ENCODE measurements at regions not wholly inside any gene's neighbourhood (a gene's known extent, or its start where the extent isn't known, plus 50 kb on each side); places are given as distances from the start of the nearest gene placed in this dataset.

DNA sequence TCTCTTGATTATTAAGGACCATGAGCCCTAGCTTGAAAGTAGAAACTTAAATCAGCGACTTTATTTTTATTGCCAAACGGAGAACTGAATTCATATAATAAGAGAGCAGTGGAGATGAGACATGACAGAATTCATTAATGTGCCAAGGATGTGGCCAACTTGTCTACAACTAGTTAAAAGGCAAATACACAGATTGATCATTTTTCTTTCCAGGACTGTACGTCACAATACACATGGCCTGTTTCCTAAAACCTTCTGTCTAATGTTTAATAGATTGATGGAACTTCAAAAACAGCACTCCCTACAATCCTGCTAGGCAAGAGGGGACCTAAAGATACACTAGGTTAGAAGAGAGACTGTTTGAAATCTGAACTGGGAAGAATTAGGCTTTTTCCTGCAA lies 647.8 kb downstream of the SATB2 start:
- no peak for DNase-seq (ENCODE audit: low read depth)

DNA sequence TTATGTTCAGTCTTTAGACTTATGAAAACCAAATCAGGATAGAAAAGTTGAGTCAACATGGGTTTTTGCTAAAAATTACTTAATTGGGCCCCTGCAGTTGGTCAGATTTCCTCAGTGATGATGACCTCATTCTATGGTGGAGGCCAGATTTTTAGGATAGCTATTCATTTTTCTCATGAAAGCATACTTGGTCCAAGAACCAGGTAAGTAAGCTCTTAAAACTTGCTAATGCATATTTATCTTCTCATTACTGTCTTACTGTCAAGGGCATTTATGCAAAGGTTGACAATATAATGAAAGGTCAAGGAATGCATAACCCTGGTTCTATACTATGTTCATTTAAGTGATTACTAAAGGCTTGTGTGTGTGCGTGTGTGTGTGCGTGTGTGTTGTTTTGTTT lies 650.6 kb downstream of the SATB2 start:
- DNase-seq (ENCODE audit: low read depth) = peak; percentile 9

DNA sequence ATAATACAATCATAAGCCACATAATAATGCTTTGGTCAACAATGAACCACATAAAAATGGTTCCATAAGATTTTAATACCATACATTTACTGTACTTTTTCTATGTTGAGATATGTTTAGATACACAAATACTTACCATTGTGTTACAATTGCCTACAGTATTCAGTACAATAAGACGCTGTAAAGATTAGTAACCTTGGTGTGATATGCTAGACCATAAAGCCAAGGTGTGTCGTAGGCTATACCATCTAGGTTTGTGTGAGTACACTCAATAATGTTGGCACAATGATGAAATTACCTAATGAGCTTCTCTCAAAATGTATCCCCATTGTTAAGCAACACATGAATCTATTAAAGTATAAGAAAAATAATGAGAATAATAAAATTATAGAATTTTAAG lies 662.3 kb downstream of the SATB2 start:
- DNase-seq (ENCODE audit: low read depth) = no peak

DNA sequence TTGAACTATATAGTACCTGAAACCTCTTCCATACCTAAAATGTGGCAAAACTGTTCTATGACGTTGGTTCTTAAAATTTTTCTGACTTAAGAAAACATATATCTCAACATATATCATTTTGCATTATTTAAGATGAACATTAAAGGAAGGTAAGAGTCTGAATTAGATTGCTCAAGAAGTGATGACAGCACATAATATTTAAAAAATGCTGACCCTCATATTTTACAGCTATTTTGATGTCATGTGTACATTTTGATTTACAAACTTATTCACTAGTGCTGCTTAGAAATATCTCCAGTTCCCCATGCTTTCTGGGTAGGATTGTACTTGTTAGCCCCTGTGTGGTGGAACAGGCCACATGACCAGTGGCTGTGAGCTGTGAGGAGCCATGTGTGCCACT lies 666.1 kb downstream of the SATB2 start:
- DNase-seq (ENCODE audit: low read depth) = no peak

DNA sequence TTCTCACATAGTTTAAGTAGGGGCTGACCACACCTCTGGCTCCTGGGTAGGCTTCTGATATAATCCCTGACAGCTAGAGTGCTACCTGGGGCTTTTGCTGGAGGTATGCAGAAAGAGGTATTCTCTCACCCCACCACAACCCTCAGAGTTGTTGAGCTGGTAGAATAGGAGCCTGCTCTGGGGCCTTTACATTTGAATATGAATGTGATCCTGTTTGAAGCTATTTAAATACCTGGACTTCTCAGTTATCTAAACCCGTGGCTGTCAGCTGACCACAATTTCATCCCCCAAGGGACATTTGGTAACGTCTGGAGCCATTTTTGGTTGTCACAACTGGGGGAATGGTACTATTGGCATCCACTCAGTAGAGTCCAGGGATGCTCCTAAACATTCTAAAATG lies 669.1 kb downstream of the SATB2 start:
- no peak for DNase-seq (ENCODE audit: low read depth)

DNA sequence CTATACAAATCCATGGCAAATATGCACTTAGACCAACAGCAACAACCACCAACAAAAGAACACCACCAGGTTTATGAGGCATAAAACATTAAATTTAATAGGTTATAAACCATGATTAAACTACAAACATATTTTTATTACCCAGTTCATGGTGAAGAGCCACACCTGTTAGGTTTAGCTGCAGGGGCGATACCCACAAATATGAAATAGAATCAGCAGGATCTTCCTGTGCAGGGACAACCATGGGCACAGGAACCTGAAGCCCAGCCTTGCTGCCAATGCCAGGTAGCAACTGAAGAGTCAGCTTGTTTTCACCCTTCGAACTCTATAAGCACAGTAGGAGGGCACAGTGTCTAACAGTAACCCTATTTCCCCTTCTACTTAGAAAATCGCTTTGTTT lies 675.0 kb downstream of the SATB2 start:
- DNase-seq (ENCODE audit: low read depth) = no peak

DNA sequence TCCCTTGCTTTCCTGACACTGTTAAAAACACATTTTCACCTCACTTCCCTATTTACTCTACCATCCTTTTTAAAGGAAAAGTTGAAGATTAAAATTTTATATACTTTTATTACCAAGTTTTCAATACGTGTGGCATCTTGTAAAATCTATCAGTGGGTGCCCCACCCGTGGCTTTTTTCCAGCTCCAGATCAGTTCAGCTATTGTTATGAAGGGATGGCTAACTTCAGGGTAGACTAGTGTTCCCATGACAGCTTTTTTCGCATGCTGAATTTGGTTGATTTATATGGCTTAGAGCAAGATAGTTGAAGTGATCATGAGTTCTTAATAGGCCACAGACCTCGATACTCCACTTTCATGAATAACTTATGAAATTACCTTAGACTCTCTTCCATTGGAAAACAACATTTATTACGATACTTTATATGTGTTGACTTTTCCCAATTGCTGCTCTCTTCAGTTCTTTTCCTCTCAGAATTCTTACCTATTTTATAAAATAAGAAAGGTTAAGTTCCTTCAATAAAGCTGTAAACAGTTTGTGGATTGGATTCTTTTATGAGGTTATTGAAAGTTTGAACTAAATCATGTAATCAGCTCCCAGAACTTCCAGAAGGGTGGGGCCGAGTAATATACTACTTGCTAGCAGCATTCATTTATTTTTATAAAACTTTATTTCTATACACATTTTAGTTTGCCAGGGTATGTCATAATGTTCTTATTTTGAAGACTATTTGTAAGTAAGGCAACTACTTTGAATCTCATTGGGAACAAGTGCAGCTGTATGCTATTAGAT lies 680.9 kb downstream of the SATB2 start:
- DNase-seq (ENCODE audit: low read depth) = no peak

DNA sequence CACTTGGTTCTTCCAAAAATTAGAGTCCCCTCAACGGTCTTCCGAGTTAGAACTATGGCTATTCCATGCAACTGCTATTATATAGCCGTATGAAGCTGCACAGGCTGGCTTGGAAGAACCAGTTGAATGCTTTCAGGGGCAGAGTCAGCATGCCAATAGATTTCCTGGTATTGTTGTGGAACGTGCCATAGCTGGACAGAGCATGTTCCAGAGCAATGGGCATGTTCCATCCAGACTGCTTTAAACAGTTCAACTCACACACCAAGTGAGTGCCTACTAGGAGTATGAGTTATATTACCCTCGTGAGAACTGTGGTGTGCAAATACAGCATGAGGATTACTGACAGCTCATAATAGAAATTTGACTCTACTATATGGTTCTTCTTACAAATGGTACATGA lies 682.0 kb downstream of the SATB2 start:
- DNase-seq (ENCODE audit: low read depth) = no peak

DNA sequence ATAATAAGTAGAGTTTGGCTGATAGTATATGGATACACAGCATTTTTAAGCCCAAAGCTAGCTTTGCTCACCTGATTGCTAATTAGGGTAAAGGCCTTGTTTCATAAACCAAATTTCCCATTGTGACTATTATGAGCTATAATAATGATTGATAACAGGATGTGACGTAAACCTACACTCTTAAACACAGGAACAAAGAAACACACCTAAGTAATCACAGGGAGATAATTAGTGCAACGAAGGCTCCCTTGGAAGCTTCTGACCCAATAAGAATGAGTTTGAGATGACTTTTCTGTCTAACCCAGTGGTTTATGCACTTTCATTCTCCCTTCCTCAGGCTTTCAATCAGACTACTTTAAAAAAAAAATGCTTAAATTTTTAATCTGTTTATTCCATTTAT lies 683.2 kb downstream of the SATB2 start:
- no peak for DNase-seq (ENCODE audit: low read depth)

DNA sequence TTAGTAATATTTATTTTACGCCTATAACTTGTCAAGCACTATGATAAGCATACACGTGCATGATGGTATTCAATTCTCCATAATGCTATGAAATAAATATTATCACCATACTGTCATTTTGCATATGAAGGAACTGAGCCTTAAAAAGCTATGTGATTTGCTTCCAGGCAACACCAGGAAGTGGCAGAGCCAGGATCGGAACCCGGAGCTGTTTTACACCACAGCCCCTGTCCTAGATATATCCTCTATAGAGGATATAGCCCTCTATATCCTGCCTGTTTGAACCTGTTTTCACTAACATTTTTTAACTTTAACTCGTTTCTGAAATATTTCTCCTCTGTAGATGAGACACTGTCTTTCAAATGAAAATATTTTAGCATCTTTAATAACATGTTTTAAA lies 690.0 kb downstream of the SATB2 start:
- DNase-seq (ENCODE audit: low read depth) = no peak

DNA sequence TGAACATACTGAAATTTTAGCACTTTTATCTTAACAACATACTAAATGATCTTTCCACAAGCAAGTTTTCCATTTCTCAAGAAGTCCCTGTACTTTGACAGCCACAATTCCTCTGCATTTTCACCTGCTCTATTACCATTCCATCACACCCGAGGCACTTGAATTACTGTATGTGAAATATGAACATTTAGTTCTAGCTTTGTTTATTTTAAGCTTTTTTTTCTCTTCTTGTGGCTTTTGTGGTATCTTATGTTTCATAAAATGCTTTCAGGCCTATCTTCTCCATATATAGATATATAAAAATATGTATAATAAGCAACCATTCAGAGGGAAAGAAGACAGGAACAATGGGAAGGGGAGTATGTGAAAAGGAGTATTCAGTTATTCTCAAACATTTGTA lies 693.9 kb downstream of the SATB2 start:
- DNase-seq (ENCODE audit: low read depth) = no peak

DNA sequence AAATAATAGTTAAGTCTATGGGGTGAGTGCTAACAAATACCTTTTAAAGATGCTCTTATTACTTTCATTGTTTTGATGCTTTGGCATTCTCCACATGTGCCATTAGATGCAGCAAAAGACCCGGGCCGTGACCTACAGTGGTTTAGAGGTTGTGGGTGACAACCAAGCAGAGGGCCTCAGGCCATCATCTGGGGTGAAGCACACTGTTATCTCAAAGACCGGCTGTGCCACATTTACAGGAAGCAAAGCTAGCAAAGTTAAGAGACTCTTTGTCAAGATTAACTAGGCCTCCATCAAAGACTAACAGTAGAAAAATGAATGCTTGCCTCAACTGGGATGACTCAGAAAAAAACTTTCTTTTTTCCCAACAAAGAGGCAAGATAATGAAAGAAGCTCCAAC lies 695.3 kb downstream of the SATB2 start:
- peak; percentile 8 for DNase-seq (ENCODE audit: low read depth)

DNA sequence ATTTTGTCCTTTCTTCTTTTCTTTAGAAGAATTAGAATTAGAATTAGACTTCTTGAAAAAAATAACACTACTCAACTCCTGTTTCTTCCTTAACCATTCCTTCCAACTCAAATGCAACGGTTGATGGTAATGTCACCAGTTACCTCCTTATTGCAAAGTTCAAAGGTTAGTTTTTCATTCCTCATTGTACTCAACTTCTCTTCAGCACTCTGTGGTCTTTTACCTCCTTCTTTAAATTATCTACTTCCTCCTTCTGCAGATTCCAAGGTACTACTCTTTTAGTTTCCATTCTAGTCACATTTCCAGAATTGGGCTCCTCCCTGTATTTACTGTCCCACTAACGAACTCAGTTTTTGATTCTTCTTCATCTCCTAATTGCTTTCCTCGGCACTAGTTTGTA lies 700.7 kb downstream of the SATB2 start:
- no peak for DNase-seq (ENCODE audit: low read depth)

DNA sequence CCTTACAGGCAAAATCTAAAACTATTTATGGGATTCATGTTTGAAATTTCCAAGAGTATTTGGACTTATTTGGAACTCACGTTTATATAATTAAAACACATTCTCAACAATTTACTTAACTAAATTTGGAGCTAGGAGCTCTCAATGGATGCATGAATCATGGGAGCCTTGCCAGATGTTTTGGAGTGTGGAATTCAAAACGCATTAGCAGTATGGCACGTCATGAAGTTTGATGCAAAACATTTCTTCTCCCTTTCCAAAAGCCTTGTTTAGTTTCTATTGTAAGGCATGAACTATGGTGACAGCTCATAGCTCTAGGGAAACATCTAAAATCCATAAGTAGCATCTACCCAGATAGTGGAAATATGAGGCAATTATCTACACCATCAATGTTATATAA lies 701.6 kb downstream of the SATB2 start:
- no peak for DNase-seq (ENCODE audit: low read depth)

DNA sequence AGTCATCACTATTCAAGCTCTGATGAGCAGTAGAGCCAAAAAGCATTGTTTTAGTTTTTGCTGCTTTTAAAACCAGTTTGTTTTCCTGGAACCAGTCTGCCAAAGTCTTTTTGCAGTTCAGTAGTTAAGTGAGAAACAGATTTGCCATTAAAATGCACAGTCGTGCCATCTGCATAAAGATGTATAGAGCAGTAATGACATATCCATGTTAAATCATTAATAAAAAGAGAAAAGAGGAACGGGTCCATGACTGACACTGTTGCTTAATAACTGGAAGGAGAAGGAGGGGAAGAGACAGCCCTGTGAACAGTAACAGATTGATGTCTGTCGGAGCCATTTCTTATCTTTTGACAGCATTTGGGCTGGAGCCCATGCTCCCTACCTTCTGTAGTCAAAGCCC lies 704.6 kb downstream of the SATB2 start:
- no peak for DNase-seq (ENCODE audit: low read depth)

DNA sequence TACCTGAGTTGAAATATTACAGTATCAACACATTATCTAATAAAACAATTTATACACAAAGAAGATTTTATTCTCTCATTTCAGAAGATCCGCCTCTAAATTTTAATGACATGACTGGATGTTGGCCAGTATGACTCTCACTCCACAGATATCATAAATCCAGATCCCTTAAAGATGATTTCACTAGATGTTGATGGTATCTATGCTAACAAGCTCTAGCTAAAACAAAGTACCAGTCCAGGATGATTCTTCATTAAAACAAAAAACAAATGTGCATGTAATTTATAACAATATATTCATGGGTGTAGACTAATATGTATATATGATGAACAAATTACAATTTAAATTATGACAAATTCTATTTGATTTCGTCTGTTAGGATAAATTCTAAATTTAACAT lies 708.4 kb downstream of the SATB2 start:
- DNase-seq (ENCODE audit: low read depth) = no peak

DNA sequence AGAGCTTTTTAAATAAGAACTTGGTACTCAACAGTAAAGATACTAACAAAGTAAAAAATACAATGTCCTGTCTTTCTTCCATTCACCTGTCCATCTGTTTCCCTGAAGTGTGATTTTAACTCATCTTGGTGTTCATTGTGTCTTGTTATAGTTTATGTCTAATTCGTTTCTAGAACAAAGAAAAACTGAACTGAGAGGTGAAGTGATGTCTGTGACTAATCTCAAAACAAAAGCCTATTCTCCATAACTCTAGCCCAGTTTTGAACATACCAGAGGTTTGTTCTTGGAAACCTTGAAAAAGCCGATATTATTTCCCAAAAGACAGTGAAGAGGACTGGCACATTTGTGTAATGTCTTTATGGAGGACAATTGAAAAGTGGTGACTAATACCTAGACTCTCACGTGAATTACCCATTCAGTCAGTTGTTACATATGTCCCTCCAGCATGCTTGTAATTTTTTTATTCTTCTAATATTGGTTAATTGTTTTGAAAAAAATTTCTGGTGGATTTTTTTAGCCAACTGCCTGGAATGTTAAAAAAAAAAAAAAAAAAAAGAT lies 725.8 kb downstream of the SATB2 start:
- DNase-seq (ENCODE audit: low read depth) = no peak

DNA sequence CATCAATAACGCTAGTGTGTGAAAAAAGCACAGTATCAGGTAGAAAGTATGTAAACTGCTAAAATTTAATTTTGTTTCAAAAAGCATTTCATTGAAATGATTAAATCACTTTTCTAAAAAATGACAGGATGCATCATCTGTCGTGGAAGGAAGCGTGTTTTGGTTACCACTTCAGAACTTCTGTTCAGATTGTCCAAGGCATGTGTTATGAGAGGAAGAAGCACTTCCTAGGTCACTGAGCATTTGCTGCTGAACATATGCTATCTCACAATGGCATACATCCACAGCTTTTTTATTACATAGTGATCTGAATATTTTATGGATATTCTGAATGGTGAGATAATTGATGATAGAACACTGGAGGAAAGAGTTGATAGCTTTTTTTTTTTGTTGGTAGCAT lies 737.5 kb downstream of the SATB2 start:
- DNase-seq (ENCODE audit: low read depth) = no peak

DNA sequence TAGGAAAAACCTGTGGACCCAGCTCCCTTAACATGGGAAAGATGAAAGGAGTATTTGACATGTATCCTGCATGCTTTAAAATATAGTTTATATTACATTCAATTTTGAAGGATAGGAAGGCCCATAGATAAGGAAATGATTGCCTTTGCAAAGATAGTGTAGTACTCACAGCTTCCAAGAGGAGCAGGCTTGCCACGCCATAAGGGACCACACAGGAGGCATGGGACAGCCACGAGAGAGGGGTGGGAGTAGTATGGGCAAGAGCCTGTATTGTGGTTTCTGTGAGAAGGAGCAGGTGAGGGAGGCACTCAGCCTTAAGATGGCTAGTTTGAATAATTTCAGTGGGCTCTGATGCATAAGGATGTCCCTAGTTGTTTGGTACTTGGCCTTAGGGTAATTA lies 740.3 kb downstream of the SATB2 start:
- DNase-seq (ENCODE audit: low read depth) = no peak

DNA sequence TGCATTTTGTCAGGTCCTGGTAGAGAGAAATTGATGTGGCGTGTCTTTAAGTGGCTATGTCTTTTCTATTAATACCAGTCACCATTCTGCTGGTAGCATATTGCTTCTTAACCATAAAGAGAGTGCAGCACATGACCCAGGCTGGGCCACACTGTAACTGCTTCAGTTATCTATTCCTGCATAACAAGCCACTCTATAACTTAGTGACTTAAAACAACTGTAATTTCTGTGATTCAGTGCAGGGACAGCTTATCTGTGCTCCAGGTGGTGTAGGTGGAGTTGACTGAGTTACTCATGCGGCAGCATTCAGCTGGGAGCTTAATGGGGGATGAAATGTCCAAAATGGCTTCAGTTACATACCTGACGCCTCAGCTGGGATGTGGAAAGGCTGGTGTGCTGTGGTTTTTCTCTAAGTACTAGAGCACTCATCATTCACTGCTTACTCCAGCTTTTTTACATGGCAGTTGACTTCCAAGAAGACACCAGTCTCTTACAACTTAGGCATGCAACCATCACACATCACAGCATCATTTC lies 742.4 kb downstream of the SATB2 start:
- no peak for DNase-seq (ENCODE audit: low read depth)

DNA sequence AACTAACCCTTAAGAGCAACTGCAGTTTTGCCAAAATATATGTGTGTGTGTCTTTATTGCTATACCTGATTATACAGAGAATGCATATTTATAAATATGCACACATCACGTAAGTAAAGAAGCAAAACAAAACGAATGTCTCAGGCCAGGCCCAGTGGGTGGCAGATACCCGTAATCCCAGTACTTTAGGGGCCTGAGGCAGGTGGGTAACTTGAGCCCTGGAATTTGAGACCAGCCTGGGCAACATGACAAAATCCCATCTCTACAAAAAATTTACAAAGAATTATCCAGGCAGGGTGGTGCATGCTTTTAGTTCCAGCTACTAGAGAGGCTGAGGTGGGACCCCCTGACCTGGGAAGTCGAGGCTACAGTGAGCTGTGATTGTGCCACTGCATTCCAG lies 745.3 kb downstream of the SATB2 start:
- DNase-seq (ENCODE audit: low read depth) = no peak

DNA sequence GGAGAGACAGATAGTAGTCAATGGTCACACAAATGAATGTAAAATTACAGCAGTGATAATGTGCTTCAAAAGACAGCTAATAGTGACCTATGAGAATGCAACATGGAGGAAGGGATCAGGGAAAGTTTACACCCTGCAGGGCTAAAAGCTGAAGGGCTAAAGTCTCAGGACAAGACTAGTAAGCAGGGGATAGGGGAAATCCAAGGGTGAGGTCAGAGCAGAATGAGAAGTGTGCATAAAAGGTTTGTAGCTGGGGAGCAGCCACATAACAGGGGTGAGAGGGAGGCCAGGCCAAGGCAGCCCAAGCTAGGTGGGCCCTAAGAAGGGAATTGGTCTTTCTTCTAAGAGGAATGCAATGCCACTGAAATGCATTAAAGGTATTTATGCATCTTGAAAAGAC lies 746.3 kb downstream of the SATB2 start:
- no peak for DNase-seq (ENCODE audit: low read depth)

DNA sequence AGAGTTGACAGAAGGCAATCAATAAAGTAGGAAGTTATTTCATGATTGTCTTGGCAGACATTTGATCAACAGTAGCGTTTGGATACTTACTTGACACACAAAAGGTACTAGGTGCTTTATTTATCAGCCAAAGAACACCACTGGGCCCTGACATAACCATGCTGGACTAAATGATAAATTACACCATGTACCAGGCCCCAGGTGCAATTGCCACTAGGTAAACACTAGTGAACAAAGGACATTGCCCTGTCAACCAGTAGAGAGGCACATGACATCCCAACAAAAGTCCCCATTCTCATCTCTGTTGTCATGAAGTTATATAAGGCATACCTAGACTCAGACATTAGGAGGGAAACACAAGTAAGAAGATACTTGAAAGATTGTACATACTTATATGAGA lies 747.2 kb downstream of the SATB2 start:
- DNase-seq (ENCODE audit: low read depth) = no peak

Data from Daoy (cell line).